Embryonic facial prominence (tissue), 1 donor: ENCODE measurements at regions not wholly inside any gene's neighbourhood (a gene's known extent, or its start where the extent isn't known, plus 50 kb on each side); places are given as distances from the start of the nearest gene placed in this dataset.

Experiments used
- DNase-seq: peaks from one replicate; pipeline ENCODE4 v3.0.0-alpha.2; 2016; ENCODE audit errors: extremely low spot score

GRCh38 chr20:48571949-48572847 lies 255.6 kb downstream of the PREX1 start:
- no peak for DNase-seq

DNA sequence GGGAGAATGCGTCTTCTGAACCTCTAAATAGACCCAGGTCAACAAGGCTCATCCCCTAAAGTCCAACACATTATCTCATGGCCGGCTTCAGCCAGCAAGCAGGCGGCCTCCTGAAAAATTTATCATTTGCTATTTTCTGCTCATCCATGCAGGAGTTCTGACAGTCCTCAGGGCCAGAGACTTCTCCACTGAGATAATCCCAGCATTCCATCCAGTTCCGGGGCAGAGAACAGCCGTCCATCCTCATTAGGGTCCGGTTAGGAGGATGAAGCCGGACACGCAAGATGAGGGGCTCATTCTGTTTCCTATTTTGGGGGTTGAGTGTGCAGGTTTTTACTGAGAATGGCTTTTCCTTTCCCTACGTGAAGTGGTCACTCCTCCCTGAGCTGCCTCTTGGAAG lies 258.1 kb downstream of the PREX1 start:
- DNase-seq: no peak

DNA sequence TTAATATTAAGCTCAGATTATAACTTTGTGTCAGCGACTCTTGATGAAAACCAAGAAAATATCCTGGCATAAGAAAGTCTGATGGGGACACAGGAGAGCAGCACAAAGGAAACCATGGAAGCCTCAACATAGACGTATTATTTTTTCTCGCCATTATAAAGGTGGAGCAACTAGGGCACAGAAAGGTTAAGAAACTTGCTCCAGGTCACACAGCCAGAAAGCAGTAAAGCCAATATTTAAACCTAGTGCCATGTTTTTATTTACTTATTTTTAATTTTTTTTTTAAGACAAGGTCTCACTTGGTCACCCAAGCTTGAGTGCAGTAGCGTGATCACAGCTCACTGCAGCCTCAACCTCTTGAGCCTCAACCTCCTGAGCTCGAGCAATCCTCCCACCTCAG lies 259.3 kb downstream of the PREX1 start:
- DNase-seq: no peak

DNA sequence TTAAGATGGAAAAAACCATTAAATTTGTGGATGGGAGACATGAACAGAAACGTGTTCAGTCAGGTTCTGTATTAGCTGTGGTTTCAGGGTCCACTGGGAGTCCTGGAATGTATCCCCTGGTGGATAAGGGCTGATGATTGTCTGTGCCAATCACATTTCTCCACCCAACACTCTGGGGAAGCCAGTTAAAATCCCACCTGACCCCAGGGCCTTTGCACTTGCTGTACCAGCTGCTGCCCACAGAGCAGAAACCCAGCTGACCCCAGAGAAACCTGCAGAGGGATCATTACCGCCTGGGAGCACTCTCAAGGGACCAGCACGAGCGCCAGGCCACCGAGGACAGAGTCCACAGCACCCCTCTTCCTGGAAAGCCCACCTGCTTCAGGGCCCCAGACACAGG lies 260.7 kb downstream of the PREX1 start:
- DNase-seq: no peak

GRCh38 chr20:48564982-48565539 lies 262.7 kb downstream of the PREX1 start:
- DNase-seq: no peak

- DNase-seq: no peak
These were observed 264.5 kb downstream of the PREX1 start for GRCh38 chr20:48563191-48563870.

GRCh38 chr20:48562586-48563116 lies 265.1 kb downstream of the PREX1 start:
- no peak for DNase-seq

- no peak for DNase-seq
These were observed 268.9 kb downstream of the PREX1 start for GRCh38 chr20:48558906-48559305.

- DNase-seq: no peak
These were observed 270.4 kb downstream of the PREX1 start for GRCh38 chr20:48557380-48557779.

GRCh38 chr20:48556956-48557355 lies 270.8 kb downstream of the PREX1 start:
- DNase-seq: no peak

GRCh38 chr20:48552550-48552949 lies 275.2 kb downstream of the PREX1 start:
- DNase-seq: no peak

DNA sequence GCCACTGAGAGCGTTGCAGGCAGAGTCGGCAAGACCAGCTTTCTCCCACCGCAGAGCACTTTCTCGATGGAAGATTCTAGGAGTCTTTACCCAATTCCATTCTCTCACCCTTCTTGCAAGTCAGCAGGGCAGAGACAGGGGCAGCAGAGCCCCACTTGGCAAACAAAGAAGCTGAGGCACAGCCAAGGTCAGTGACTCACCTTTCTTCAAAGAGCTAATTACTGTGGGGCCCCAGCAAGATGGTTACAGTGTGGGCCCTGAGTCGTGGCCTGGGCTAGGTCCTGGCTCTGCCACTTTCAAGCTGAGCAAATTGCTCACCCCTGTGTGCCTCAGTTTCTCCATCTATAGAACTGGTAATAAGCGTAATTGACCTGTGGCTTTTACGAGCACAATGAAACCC lies 277.0 kb downstream of the PREX1 start:
- no peak for DNase-seq

- no peak for DNase-seq
These were observed 280.1 kb downstream of the PREX1 start for GRCh38 chr20:48547664-48548063.

DNA sequence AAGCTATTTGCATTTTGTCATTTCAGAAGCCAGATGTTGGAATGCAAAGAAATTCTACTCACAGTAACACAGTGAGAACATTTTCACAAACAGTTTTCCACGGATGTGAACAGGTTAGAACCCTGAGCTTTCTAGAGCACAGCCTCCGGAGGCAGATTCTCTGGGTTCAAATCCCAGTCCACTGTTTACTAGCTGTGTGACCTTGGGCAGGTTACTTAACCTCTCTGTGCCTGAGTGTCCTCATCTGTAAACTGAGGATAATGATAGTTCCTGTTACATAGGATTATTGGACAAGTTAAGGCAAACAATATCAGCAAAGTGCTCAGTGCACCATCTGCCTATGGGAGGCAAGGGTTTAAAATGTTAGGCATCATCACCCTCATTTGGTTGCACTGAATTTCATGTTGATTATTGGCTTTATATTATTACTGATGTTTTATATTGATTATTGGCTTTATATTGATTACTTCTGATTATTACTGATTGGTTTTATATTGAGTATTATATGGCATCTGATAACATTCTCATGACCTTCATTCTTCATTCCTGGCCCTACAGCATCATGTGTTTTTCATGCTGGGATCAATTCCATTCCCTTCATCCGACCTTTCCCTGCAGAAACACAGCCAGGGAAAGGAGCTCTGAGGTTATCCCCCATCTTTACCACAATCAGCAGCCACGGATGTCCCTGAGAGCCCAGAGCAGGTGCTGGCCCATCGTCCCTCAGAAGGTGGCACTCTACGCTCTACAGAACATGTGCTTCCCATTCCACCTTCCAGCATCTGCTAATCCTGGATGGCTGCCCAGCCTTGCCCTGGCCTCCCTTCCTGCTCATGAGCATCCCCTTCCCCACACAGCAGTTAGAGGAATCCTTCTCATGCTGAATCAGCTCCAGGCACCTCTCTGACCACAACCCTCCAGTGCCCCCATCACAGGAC lies 283.1 kb downstream of the PREX1 start:
- no peak for DNase-seq

GRCh38 chr20:48541581-48542071 lies 286.2 kb downstream of the PREX1 start:
- DNase-seq: no peak

DNA sequence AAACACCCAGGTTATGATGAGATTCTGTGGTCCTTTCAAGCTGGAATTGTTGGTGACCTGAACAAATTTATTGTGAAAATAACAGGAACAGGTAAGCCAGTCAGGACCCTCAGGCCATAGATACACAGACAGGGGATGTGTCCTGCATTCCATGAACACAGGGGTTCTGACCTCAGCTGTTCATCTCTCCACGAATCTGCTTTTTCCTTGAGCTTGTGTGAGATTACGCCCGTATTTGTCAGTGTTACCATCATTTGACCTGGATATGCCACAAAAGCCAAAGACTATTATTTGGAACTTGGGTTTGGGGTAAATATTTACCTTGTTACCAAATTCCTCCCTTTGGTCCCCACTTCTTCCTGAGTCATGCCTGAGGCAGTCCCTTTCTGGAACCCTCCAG lies 288.9 kb downstream of the PREX1 start:
- DNase-seq: no peak

DNA sequence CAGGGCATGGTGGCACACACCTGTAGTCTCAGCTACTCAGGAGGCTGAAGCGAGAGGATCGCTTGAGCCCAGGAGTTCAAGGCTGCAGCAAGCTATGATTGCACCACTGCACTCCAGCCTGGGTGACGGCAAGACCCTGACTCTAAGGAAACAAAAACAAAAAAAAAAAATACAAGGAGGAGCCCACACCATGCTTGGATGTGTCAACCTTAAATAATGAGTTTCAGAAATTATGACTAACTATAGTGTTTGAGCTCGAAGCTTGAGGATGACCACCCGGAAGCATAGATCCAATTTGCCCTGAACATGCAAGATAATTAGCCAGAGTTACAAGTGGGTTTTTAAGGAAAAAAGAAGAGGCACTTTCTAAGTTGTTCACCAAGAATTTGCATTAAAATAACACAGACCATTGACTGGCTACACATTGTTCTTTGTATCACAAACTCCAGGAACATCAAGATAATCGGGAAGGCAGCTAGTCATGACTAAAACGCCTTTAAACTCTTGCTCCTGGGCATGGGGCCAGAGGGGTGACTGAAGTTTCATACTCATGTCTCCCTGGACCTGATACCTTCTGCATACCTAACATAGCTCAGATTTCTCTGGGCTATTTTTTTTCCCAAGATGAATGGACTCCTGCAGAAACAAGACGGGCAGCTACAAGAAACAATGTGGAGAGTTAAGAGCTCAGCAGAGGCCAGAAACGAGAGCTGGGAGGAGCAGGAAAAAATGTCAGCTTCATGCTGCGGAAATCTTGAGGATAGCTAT lies 289.6 kb downstream of the PREX1 start:
- DNase-seq: no peak

- DNase-seq: no peak
These were observed 291.6 kb downstream of the PREX1 start for GRCh38 chr20:48536206-48536605.

DNA sequence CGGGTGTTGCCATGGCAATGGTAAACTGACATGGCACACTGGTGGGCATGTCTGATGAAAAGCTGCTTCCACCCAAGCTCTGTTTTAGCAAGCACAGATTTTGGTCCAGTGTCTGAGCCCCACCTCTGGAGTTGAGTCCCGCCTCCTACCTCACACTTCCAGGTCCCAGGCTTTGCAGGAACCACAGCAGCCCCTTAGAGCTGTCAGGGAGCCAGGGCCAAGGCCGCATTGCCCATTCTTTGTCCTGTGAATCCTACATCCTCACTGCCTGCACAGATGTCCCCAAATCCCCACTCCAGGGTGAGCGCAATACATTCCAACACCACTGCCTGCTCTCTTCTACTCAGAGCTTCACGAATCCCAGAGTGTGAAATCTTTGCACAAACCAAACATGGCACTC lies 292.2 kb downstream of the PREX1 start:
- no peak for DNase-seq

DNA sequence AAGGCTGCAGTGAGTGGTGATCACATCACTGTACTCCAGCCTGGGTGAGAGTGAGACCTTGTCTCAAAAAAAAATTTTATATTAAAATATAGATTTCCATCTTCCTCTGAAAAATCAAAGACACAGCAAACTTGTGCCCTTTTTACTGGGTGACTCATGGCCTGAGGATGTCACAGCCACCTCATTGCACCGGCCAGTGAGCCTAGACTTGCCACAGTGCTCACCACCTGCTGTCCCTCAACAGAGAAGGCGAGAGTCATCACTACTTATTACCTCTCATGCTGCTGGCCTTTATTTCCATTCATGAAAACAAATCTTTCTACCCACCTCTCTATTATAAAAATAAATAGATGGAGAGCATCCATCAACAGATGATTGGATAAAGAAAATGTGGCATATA lies 295.8 kb downstream of the PREX1 start:
- no peak for DNase-seq

GRCh38 chr20:48531505-48531904 lies 296.3 kb downstream of the PREX1 start:
- DNase-seq: peak; percentile 15
